NCI-H146 treated with DMSO at 0.1 percent for 48 hours (cell line): ENCODE measurements at regions not wholly inside any gene's neighbourhood (a gene's known extent, or its start where the extent isn't known, plus 50 kb on each side); places are given as distances from the start of the nearest gene placed in this dataset.

Experiments used
- DNase-seq: peaks from one replicate; lab custom pipeline; 2025; ENCODE audit not compliant: unreplicated experiment; lab: John Stamatoyannopoulos, UW

DNA sequence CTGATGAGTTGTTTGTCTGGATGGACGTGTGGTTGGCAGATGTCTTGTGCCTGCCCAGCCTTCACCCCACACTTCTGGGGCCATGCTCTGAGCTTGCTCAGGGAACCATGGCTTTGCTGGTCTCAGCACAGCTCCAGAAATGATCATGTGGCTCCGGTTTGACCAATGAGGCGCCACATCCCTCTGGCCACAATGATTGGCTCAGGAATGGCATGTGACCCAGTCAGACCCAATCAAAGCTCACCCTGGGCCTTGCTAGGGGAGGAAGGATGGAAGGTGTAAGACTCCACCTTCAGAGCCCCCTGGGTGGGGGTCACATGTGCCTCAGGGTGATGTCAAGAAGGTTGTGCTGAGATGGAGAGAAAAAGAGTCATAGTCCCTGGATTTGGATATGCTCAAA lies 281.6 kb upstream of the SULF2 start:
- no peak for DNase-seq

DNA sequence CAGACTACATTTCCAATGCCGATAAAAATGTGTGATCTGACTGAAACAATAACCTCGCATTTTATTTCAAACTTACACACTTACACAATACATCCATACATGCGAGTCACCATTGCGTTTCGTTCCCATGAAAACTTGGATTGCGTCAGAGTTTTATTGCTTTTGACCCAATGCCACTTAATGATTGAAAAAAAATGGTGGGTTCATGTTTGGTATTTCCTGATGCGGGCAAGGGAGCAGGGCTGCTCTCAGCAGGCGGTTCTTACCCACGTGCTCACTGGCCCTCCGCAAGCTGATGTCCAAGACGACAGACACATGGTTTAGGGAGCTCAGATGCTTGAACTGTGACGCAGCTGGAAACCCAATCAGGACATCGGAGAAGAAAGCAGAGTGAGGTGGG lies 281.0 kb upstream of the SULF2 start:
- DNase-seq: no peak

DNA sequence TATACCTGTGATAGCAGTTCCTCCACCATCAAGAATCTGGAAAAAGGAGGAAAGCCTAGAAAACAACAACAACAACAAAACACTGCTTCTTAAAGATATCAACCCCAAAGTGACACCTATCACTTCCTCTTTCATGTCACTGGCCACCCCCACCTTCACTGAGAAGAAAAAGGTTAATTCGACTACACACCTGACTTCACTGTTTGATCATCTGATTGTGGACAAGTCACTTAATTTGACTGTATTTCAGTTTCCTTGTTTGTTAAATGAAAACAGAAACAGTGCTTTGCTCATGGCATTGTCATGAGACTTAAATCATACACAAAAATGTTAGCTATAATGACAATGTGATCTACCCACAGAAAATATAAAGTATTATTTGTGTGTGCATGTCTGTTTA lies 280.6 kb upstream of the SULF2 start:
- DNase-seq: no peak

- DNase-seq: no peak
Observed at GRCh38 chr20:48064929-48065328, 279.6 kb upstream of the SULF2 start.

DNA sequence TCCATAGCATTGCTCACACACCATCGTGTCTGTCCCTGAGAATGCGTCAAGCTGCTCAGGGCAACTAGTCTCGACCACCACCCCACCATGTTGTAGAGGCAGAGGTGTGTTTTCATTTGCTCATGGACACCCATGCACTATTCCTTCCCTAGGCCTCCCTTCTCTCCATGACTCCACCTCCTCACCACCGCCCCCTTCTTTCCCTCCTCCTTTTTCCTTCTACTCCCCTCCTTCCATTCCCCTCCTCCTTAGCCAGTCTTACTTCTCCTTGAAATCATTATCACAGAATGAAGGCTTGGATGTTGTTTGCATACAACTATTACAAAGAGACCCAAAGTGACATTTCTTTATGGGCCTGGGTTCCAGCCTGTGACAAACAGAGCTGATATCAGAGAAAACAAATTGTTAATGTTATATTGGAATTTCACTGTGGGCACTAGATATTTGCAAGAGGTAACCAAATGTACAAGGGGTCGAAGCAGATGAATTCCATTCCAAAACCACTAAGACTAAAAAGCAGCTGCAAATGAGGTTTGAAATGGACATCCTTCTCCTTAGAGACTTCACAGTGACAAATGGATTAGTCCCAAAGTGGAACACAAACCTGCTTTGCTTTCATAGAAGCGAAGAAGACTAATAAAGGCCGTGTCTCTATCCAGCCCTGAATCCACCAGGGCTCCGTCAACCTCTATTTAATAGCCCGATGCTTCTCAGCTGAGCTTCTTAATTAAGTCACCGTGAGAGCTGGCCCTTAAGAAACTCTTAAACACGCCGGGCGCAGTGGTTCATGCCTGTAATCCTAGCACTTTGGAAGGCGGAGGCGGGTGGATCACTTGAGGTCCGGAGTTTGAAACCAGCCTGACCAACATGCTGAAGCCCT lies 275.8 kb upstream of the SULF2 start:
- no peak for DNase-seq

- DNase-seq: no peak
Observed at GRCh38 chr20:48058611-48059559, 273.6 kb upstream of the SULF2 start.

- no peak for DNase-seq
Observed at GRCh38 chr20:48057739-48058138, 272.5 kb upstream of the SULF2 start.

DNA sequence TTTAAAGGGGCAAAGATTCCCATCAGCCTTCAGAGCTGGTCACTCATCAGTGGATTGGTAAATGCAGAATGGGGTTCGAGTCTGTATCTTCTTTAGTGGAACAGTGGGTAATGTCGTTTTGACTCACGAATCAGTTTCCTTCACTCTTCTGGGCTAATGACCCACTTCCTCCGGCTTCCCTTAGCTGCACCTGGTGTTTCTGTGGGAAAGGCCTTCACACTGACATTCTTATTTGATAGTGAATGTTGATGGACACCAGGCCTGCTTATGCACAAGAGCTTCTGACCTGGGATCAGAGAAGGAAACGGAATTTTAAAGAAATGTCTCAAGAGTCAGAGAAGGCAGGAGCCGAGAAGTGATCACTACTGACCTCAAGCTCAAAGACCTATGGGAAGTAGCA lies 272.0 kb upstream of the SULF2 start:
- DNase-seq: no peak

DNA sequence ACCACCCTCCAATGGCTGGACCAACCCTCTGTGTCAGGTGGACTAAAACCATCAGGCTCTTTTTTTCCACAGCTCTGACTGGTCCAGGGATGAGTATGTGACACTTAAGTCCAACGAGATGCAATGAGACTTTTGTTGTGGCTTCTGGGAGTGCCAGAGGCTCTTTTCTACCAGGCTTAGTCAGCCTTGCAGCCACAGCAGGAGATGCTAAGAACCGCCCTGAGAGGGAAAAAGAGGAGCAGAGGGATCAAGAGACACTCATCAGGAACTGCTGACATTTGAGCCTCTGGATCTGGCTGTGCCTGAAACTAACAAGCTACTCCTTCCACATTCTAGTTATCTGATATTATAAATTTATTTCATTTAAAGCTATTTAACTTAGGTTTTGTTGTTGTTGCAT lies 270.9 kb upstream of the SULF2 start:
- DNase-seq: no peak

- no peak for DNase-seq
Observed at GRCh38 chr20:48054051-48054450, 268.8 kb upstream of the SULF2 start.

GRCh38 chr20:48052475-48052835 lies 267.2 kb upstream of the SULF2 start:
- no peak for DNase-seq

- no peak for DNase-seq
Observed at GRCh38 chr20:48051794-48052474, 266.7 kb upstream of the SULF2 start.

DNA sequence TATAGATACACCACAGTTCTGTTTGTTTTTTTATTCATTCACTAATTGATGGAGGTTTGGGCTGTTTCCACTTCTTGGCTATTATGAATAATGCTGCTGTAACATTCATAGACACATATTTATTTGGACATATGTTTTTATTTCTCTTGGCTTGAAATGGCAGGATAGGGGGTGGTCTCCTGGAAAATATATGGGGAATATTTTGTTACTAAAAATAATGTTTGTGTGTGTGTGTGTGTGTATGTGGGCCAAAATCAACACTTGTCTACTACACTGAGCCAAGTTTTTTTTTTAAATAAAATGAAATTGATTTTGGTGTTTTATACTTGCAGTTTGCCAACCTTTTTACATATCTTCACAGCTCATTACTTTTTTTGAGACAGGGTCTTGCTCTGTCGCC lies 264.4 kb upstream of the SULF2 start:
- no peak for DNase-seq

DNA sequence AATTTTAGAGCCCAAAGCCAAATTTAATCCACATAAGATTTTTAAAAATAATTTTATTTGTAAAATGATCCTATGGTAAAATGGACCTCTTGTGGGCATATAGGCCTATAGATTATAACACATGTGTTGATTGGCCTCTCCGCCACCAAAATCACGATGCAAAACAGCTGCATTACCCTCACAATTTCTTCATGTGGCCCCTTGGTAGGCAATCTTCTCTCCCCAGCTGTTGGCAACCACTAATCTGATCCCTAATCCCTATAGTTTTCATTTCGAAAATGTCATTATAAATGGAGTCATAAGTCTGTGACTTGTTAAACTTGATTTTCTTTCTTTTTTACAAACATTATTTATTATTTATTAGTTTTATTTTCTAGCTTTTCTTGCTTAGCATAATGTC lies 263.9 kb upstream of the SULF2 start:
- DNase-seq: no peak

- DNase-seq: no peak
Observed at GRCh38 chr20:48047447-48047846, 262.2 kb upstream of the SULF2 start.

- no peak for DNase-seq
Observed at GRCh38 chr20:48042628-48043027, 257.3 kb upstream of the SULF2 start.

DNA sequence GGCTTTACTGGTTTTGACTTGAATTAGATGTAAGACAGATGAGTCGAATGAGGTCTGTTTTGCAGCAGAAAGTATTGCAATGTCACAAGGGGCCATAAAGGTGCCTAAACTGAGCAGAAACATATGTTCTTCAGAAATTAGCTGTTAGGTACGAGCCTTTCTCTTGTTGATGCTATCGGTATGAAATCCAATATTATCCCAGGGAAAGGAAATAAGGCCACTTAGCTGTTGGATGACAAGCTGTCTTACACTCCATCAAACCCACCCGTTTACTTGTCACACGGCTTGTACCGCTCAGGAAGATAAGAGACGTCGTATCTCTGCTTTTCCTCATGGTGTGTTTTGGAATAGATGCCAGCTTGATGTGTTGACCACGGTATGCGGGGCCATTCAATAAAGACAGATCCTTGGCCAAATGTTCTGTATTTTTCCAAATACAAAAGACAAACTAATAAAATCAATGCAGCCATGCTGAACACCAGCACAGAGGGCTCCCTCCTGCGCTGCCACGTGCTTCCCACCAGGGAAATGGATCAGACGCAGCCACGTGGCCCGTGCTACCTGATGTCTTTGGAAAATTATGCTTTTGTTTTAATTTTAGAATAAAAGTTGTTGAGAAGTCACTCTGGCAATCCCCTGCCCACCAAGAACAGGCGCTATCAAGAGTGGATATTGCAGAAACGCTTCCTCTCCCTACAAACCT lies 255.9 kb upstream of the SULF2 start:
- no peak for DNase-seq

DNA sequence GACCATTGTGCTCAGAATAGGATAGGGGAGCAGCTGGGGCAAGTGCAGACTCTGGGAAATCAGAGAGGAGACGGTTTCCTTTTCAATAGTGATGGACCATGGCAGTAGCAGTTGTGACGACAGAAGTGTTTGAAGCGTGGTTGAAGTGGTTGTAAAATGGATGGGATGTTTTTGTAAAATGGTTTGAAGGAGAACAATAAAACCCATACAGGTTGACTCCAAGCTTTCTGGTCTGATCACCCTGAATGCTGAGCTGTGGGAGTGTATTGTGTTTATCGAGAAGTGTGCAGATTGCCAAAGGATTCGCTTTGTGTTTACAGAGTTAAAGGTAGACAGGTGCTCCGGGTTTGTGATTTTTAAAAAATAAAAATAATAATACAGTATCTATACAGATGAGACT lies 255.2 kb upstream of the SULF2 start:
- DNase-seq: no peak

GRCh38 chr20:48040051-48040450 lies 254.8 kb upstream of the SULF2 start:
- no peak for DNase-seq

- no peak for DNase-seq
Observed at GRCh38 chr20:48039514-48039913, 254.2 kb upstream of the SULF2 start.

DNA sequence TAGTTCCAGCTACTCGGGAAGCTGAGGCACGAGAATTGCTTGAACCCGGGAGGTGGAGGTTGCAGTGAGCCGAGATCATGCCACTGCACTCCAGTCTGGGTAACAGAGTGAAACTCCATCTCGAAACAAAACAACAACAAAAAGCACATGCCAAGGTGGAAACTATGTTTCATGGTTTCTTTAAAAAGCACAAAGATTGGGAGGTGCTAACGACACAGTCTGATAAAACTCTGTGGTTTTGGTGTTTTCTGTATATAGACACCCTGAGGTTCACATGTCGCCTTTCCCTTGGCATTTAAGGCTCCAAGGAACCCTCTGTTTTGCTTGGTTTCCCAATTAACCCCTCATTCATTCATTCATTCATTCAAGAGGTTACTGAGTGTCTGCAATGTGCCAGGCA lies 253.4 kb upstream of the SULF2 start:
- DNase-seq: no peak
